Breast epithelium (tissue), 4 donors: ENCODE measurements at regions not wholly inside any gene's neighbourhood (a gene's known extent, or its start where the extent isn't known, plus 50 kb on each side); places are given as distances from the start of the nearest gene placed in this dataset.

Experiments used
- DNase-seq, 2 donors: peaks; one replicate each; pipeline ENCODE4 v3.0.0-alpha.2; 2019; ENCODE audit warnings: low spot score in 2 of 2
- H3K27ac ChIP-seq, 2 donors: fragments of 200-600 bp; sonication (generic) in 1 of 2; one replicate each; pipeline ENCODE4 v1.5.1; 2016 to 2019; ENCODE audit warnings: mild to moderate bottlenecking in 1 of 2
- H3K27me3 ChIP-seq, 2 donors: fragments of 200-600 bp; sonication (generic) in 1 of 2; one replicate each; pipeline versions ENCODE4 v1.5.1 to v1.6.0; 2017 to 2019; ENCODE audit warnings: control low read depth in 1 of 2, mild to moderate bottlenecking in 1 of 2
- H3K36me3 ChIP-seq: fragments of 200-600 bp; one replicate; pipeline ENCODE4 v1.5.1; 2019
- H3K4me1 ChIP-seq, 2 donors: fragments of 200-600 bp; sonication (generic); one replicate each; pipeline ENCODE4 v1.5.1; 2016 to 2019; ENCODE audit warnings: control low read depth in 1 of 2
- H3K4me3 ChIP-seq, 3 donors: fragments of 200-600 bp; sonication (generic); 1 replicate in 2 of 3; 2 replicates in 1 of 3; pipeline ENCODE4 v1.5.1; 2016 to 2019; ENCODE audit warnings: mild to moderate bottlenecking in 3 of 3, moderate library complexity in 2 of 3
- H3K9me3 ChIP-seq, 2 donors: fragments of 200-600 bp; sonication (generic) in 1 of 2; one replicate each; pipeline ENCODE4 v1.5.1; 2016 to 2019; ENCODE audit warnings: control low read depth in 1 of 2
- POLR2A ChIP-seq: fragments of 450-650 bp; IDR thresholded peaks from one replicate; pipeline ENCODE4 v1.6.1; 2016; ENCODE audit warnings: antibody characterized with exemption, mild to moderate bottlenecking, moderate library complexity
- POLR2AphosphoS5 ChIP-seq, 3 donors: sonication (generic); formaldehyde crosslinking; IDR thresholded peaks; one replicate each; pipeline ENCODE4 v1.6.1; 2017; ENCODE audit warnings: antibody characterized with exemption in 3 of 3
- intact Hi-C: fragments of 100-400 bp; cut with DNase I; formaldehyde crosslinking; loops from one replicate; pipeline ENCODE4 v1.15.1; 2023; ENCODE audit warnings: low total_unique reads
- TF ChIP-seq, protein P1 (sequence below), 3 donors: fragments of 450-650 bp; IDR thresholded peaks; one replicate each; pipeline ENCODE4 v1.5.1; 2016 to 2017; ENCODE audit warnings: antibody characterized with exemption in 3 of 3, mild to moderate bottlenecking in 3 of 3, moderate library complexity in 3 of 3

DNA sequence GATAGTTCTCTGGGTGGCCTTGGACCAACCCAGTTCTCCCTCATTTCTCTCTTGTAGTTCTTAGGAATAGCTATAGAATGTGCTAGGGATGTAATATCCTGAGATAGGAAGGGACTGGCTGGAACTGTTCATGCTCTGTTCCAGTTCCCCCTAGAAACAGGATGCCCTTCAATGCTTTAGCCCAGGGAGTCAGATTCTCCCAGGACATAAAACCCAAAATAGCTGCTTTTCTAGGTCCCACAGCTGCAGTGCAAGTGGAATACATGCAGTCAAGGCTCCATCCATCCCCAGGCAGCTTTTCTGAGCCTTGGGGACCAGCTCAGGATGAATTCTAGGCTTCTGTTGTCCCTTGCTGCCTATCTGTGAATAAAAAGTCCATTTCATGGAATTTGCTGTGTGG is 257.3 kb upstream of the CTAGE1 start:
- intact Hi-C loops = no loop called here
- Histone ChIP-seq H3K4me3 (no peak overlapping the region), H3K27ac (no peak overlapping the region), H3K27me3 (no peaks in the 10 kb centered on the region), H3K36me3 (no peaks in the 10 kb centered on the region), H3K4me1 (no peaks in the 10 kb centered on the region), H3K9me3 (no peaks in the 10 kb centered on the region)
- TF ChIP-seq, protein P1, sequence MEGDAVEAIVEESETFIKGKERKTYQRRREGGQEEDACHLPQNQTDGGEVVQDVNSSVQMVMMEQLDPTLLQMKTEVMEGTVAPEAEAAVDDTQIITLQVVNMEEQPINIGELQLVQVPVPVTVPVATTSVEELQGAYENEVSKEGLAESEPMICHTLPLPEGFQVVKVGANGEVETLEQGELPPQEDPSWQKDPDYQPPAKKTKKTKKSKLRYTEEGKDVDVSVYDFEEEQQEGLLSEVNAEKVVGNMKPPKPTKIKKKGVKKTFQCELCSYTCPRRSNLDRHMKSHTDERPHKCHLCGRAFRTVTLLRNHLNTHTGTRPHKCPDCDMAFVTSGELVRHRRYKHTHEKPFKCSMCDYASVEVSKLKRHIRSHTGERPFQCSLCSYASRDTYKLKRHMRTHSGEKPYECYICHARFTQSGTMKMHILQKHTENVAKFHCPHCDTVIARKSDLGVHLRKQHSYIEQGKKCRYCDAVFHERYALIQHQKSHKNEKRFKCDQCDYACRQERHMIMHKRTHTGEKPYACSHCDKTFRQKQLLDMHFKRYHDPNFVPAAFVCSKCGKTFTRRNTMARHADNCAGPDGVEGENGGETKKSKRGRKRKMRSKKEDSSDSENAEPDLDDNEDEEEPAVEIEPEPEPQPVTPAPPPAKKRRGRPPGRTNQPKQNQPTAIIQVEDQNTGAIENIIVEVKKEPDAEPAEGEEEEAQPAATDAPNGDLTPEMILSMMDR (IDR thresholded peaks at IDR 0.05) = no peak
- TF ChIP-seq POLR2AphosphoS5 (IDR thresholded peaks at IDR 0.05) (no peak), POLR2A (no peak)
- no peak for DNase-seq

DNA sequence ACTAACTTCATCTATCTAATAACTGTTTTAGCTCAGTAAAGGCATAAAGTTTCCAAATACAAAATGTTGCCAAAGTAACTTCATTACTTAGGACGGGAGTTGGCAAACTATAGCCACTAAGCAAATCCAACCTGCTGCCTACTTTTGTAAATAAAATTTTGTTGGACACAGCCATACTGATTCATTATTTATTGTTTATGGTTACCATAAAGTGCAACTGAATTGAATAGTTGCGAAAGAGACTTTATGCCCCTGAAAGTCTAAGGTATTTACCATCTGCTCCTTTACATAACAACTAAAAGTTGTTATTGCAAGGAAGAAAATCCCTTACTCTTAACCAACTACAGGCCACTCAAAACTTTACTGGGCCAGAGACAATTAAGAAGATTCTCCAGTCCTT is 256.7 kb upstream of the RBBP8 start:
- Histone ChIP-seq H3K4me1 (no peaks in the 10 kb centered on the region), H3K27me3 (no peaks in the 10 kb centered on the region), H3K4me3 (no peak overlapping the region), H3K36me3 (no peaks in the 10 kb centered on the region), H3K27ac (no peak overlapping the region), H3K9me3 (no peaks in the 10 kb centered on the region)
- TF ChIP-seq POLR2A (no peak), POLR2AphosphoS5 (IDR thresholded peaks at IDR 0.05) (no peak)
- TF ChIP-seq, protein P1 (IDR thresholded peaks at IDR 0.05) = no peak
- intact Hi-C loops = no loop called here
- DNase-seq = no peak

DNA sequence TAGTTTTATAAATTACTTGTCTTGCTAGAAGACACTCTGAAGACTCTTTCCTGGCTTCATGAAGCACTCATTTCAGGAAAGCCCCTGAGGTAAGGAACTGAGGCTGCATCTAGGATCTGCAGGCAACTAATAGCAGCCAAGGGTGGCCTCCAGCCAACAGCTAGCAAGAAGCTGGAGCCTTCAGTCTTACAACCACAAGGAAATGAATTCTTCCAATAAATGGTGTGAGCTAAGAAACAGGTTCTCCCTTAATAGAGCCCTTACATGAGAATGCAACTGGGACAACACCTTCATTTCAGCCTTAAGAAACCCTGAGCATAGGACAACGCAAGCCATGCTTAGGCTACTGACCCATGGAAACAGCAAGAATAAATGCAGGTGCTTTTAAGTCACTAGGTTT is 254.6 kb upstream of the RBBP8 start:
- Histone ChIP-seq H3K27me3 (no peaks in the 10 kb centered on the region), H3K36me3 (no peaks in the 10 kb centered on the region), H3K4me3 (no peak overlapping the region), H3K27ac (no peak overlapping the region), H3K9me3 (no peaks in the 10 kb centered on the region), H3K4me1 (no peaks in the 10 kb centered on the region)
- peak in 1 of 2 donors; percentile 42 for DNase-seq
- intact Hi-C loops = no loop called here
- TF ChIP-seq, protein P1 (IDR thresholded peaks at IDR 0.05) = no peak
- peak in 1 of 3 donors; percentile 22 for TF ChIP-seq POLR2AphosphoS5 (IDR thresholded peaks at IDR 0.05)

DNA sequence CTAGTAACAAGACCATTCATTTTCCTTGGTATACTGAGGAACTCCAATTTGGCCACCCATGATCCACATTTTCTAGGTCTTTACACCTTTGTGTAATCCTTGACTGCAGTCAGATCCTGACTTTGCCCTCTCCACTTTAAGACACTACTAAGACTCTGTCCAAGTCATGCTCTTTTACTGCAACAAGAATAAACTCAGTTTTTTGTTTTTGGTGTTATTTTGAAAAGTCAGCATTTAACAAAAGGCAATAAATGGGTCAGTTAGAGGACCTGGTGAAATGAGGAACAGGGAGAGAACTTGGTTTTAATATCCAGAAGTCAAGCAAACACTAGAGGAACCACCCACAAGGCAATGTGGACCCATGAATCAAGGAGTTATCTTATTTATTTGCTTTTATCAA is 252.2 kb upstream of the RBBP8 start:
- intact Hi-C loops = no loop called here
- DNase-seq = no peak
- H3K4me1 ChIP-seq = no peaks in the 10 kb centered on the region
- no peak for TF ChIP-seq POLR2A
- no peak for TF ChIP-seq POLR2AphosphoS5 (IDR thresholded peaks at IDR 0.05)
- TF ChIP-seq, protein P1 (IDR thresholded peaks at IDR 0.05) = no peak
- no peaks in the 10 kb centered on the region for H3K27me3 ChIP-seq
- H3K4me3 ChIP-seq = no peak overlapping the region
- no peaks in the 10 kb centered on the region for H3K36me3 ChIP-seq
- no peak overlapping the region for H3K27ac ChIP-seq
- H3K9me3 ChIP-seq = no peaks in the 10 kb centered on the region

DNA sequence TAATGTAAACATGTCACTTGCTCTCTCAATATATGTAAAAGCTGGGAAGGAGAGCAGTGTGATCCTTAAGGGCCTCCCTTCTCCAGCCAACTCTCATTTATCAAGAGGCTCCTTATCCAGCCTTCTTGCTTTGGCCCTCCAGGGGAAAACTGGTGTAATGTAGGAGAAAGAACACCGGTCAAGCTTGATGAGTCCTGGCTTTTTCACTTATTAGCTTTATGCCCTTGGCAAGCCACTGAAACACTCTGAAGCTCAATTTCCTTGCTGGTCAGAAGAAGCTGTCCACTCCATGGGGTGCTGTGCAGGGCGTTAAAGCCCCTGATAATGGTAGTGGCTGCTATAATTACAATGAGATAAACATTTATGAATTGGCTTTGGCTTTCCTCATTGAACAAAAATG is 251.2 kb upstream of the RBBP8 start:
- no peak for DNase-seq

DNA sequence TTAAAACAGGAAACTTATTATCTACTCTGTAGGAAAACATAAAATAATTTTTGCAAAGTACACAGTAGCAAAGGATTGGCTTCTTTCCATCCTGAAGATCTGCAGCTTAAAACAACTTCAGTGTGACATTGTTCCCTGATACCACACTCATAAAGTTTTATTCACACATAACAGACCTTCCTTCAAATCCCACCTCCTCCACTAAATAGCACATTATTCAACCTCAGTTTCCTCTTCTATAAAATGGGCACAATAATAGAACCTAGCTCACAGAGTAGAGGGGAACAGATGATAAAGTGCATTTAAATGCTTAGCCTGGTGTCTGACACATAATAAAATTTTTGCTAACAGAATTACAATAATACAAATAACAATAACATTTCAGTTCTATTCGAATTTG is 250.4 kb upstream of the RBBP8 start:
- no peaks in the 10 kb centered on the region for H3K36me3 ChIP-seq
- H3K4me1 ChIP-seq = no peaks in the 10 kb centered on the region
- H3K4me3 ChIP-seq = peak overlapping the region in 1 of 3 donors; percentile 25
- intact Hi-C loops = no loop called here
- peaks cover 0 to 1% of the 10 kb centered on the region in 2 donors for H3K9me3 ChIP-seq
- DNase-seq = no peak
- TF ChIP-seq, protein P1 (IDR thresholded peaks at IDR 0.05) = no peak
- TF ChIP-seq POLR2A (no peak), POLR2AphosphoS5 (IDR thresholded peaks at IDR 0.05) (no peak)
- peak overlapping the region in 1 of 2 donors; percentile 5 for H3K27ac ChIP-seq
- H3K27me3 ChIP-seq = no peaks in the 10 kb centered on the region

More for the DNA sequence above, 251.2 kb upstream of the RBBP8 start:
- H3K9me3 ChIP-seq = no peaks in the 10 kb centered on the region
- H3K4me3 ChIP-seq = no peak overlapping the region
- TF ChIP-seq POLR2AphosphoS5 (IDR thresholded peaks at IDR 0.05) = no peak
- no peak for TF ChIP-seq POLR2A
- H3K36me3 ChIP-seq = no peaks in the 10 kb centered on the region
- no peaks in the 10 kb centered on the region for H3K27me3 ChIP-seq
- H3K27ac ChIP-seq = no peak overlapping the region
- intact Hi-C loops = no loop called here
- H3K4me1 ChIP-seq = no peaks in the 10 kb centered on the region
